ENCODE measurements at regions not wholly inside any gene's neighbourhood (a gene's known extent, or its start where the extent isn't known, plus 50 kb on each side); places are given as distances from the start of the nearest gene placed in this dataset.

- Histone ChIP-seq H3K36me3 (ENCODE audit: control insufficient read depth, insufficient read depth, low read length) (no peaks in the 10 kb centered on the region), H3K9me3 (ENCODE audit: control insufficient read depth, insufficient read depth, low read length) (no peaks in the 10 kb centered on the region; the same call in 1 of the 2 replicates), H3K9ac (ENCODE audit: low read depth, low read length) (no peak overlapping the region), H3K27ac (ENCODE audit: low read depth, low read length) (no peak overlapping the region), H3K4me3 (ENCODE audit: low read depth, low read length) (no peak overlapping the region), H3K4me1 (ENCODE audit: control insufficient read depth, insufficient read depth, low read length) (no peaks in the 10 kb centered on the region), H3K27me3 (ENCODE audit: control insufficient read depth, insufficient read depth, low read length) (no peaks in the 10 kb centered on the region)
These were observed 282.7 kb downstream of the NPHP4 start for GRCh38 chr1:5709461-5709975.

GRCh38 chr1:5708346-5709245 is 283.6 kb downstream of the NPHP4 start:
- Histone ChIP-seq H3K4me3 (ENCODE audit: low read depth, low read length) (no peak overlapping the region), H3K27me3 (ENCODE audit: control insufficient read depth, insufficient read depth, low read length) (no peaks in the 10 kb centered on the region), H3K27ac (ENCODE audit: low read depth, low read length) (no peak overlapping the region), H3K36me3 (ENCODE audit: control insufficient read depth, insufficient read depth, low read length) (no peaks in the 10 kb centered on the region), H3K4me1 (ENCODE audit: control insufficient read depth, insufficient read depth, low read length) (no peaks in the 10 kb centered on the region), H3K9me3 (ENCODE audit: control insufficient read depth, insufficient read depth, low read length) (no peaks in the 10 kb centered on the region), H3K9ac (ENCODE audit: low read depth, low read length) (no peak overlapping the region)

DNA sequence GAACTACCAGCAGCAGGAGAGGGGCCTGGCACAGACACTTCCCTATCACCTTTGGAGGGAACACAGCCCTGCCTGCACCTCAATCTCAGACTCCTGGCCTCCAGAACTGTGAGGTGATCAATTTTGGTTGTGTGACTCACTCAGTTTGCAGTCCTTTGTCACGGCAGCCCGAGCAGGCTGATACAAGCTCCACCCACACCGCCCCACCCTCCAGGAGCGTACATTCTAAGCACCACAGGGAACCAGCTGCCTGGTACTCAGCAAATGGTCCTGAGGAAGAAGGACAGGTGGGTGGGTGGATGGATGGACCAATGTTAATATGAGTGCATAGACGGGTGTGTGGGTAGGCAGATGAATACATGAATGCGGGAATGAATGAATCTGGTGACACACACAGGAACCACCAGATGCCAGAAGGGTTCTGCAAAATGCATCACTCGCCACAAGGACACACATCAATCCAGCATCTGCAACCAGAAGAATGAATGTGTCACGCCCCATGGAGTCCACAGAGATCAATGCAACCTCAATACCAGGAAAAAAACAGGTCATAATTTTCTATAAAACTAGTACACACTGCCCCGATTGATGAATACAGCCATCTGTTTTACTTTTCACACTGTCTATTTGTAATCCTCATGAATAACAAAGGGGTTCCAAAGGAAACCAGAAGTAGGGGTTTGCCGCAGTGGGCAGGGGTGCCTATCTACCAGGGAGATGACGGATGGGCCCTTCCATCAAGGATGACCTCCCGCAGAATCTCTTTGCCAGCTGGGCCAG is 284.5 kb downstream of the NPHP4 start:
- Histone ChIP-seq H3K36me3 (ENCODE audit: control insufficient read depth, insufficient read depth, low read length) (no peaks in the 10 kb centered on the region), H3K27ac (ENCODE audit: low read depth, low read length) (no peak overlapping the region), H3K9me3 (ENCODE audit: control insufficient read depth, insufficient read depth, low read length) (no peaks in the 10 kb centered on the region), H3K9ac (ENCODE audit: low read depth, low read length) (no peak overlapping the region), H3K4me3 (ENCODE audit: low read depth, low read length) (no peak overlapping the region), H3K27me3 (ENCODE audit: control insufficient read depth, insufficient read depth, low read length) (no peaks in the 10 kb centered on the region), H3K4me1 (ENCODE audit: control insufficient read depth, insufficient read depth, low read length) (no peaks in the 10 kb centered on the region)

- no peak overlapping the region for H3K9ac ChIP-seq (ENCODE audit: low read depth, low read length)
- no peaks in the 10 kb centered on the region for H3K27me3 ChIP-seq (ENCODE audit: control insufficient read depth, insufficient read depth, low read length)
- no peak overlapping the region for H3K4me3 ChIP-seq (ENCODE audit: low read depth, low read length)
- no peaks in the 10 kb centered on the region for H3K36me3 ChIP-seq (ENCODE audit: control insufficient read depth, insufficient read depth, low read length)
- H3K27ac ChIP-seq (ENCODE audit: low read depth, low read length), result no peak overlapping the region
- no peaks in the 10 kb centered on the region for H3K4me1 ChIP-seq (ENCODE audit: control insufficient read depth, insufficient read depth, low read length)
- H3K9me3 ChIP-seq (ENCODE audit: control insufficient read depth, insufficient read depth, low read length), result no peaks in the 10 kb centered on the region
These were observed 286.0 kb downstream of the NPHP4 start for GRCh38 chr1:5706239-5706638.

DNA sequence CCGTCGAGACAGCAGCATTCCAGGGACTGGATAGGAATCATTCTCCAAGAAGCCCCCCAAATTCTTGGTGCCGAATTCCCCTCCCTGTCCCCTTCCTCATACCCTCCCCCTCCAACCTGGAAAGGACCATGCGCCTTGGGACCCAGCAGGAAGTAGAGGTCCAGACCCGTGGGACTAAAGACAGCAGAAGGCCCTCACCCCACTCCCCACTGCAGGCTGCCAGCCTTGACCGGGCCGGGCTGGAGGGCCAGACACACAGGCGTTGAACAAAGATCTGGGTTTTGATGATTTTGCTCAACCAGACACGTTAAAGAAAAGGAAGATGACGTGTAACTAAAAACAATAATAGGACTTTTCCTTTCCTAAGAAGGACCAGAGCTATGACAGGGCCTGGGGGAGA is 286.5 kb downstream of the NPHP4 start:
- Histone ChIP-seq H3K27me3 (ENCODE audit: control insufficient read depth, insufficient read depth, low read length) (no peaks in the 10 kb centered on the region), H3K36me3 (ENCODE audit: control insufficient read depth, insufficient read depth, low read length) (no peaks in the 10 kb centered on the region), H3K4me3 (ENCODE audit: low read depth, low read length) (no peak overlapping the region), H3K9me3 (ENCODE audit: control insufficient read depth, insufficient read depth, low read length) (no peaks in the 10 kb centered on the region), H3K27ac (ENCODE audit: low read depth, low read length) (no peak overlapping the region), H3K4me1 (ENCODE audit: control insufficient read depth, insufficient read depth, low read length) (no peaks in the 10 kb centered on the region), H3K9ac (ENCODE audit: low read depth, low read length) (no peak overlapping the region)

GRCh38 chr1:5704561-5705514 is 287.4 kb downstream of the NPHP4 start:
- Histone ChIP-seq H3K27me3 (ENCODE audit: control insufficient read depth, insufficient read depth, low read length) (no peaks in the 10 kb centered on the region), H3K27ac (ENCODE audit: low read depth, low read length) (no peak overlapping the region)

DNA sequence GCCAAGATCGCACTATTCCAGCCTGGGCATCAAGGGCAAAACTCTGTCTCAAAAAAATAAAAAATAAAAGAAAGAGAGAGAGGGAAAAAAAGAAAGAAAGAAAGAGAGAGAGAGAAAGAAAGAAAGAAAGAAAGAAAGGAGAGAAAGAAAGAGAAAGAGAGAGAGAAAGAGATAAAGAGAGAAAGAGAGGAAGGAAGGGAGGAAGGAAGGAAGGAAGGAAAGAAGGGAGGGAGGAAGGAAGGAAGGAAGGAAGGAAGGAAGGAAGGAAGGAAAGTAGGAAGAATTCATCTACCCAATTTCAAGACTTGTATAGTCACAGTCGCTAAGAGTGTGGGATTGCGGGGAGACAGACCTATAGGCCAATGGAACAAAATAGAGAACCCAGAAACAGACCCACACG is 290.6 kb downstream of the NPHP4 start:
- Histone ChIP-seq H3K9ac (ENCODE audit: low read depth, low read length) (no peak overlapping the region), H3K27ac (ENCODE audit: low read depth, low read length) (no peak overlapping the region), H3K4me3 (ENCODE audit: low read depth, low read length) (no peak overlapping the region), H3K27me3 (ENCODE audit: control insufficient read depth, insufficient read depth, low read length) (no peaks in the 10 kb centered on the region), H3K4me1 (ENCODE audit: control insufficient read depth, insufficient read depth, low read length) (no peaks in the 10 kb centered on the region), H3K36me3 (ENCODE audit: control insufficient read depth, insufficient read depth, low read length) (no peaks in the 10 kb centered on the region), H3K9me3 (ENCODE audit: control insufficient read depth, insufficient read depth, low read length) (no peaks in the 10 kb centered on the region; the same call in 1 of the 2 replicates)

More at GRCh38 chr1:5704561-5705514, 287.4 kb downstream of the NPHP4 start:
- Histone ChIP-seq H3K9ac (ENCODE audit: low read depth, low read length) (no peak overlapping the region), H3K4me1 (ENCODE audit: control insufficient read depth, insufficient read depth, low read length) (no peaks in the 10 kb centered on the region), H3K36me3 (ENCODE audit: control insufficient read depth, insufficient read depth, low read length) (no peaks in the 10 kb centered on the region), H3K4me3 (ENCODE audit: low read depth, low read length) (no peak overlapping the region), H3K9me3 (ENCODE audit: control insufficient read depth, insufficient read depth, low read length) (no peaks in the 10 kb centered on the region; the same call in 1 of the 2 replicates)

DNA sequence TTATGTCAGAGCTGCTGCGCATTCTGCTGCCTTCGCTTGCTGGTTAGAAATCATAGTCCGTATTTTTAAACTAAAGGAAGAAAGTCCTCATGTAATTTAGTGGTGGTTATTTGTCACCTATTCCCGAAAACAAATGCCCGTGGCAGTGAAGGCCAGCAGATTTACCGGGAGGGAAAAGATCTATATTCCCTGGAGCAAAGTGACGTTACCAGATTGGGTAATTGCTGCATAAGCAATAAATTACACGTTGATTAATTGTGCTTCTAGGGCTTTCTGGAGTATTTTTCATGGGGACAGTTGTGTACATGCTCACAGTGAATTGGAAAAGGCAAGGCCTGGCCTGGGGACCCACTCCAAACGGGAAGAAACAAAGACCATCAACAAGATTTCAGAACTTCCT is 298.7 kb downstream of the NPHP4 start:
- no peaks in the 10 kb centered on the region for H3K27me3 ChIP-seq (ENCODE audit: control insufficient read depth, insufficient read depth, low read length)
- no peak overlapping the region for H3K9ac ChIP-seq (ENCODE audit: low read depth, low read length)
- H3K27ac ChIP-seq (ENCODE audit: low read depth, low read length), result no peak overlapping the region
- no peaks in the 10 kb centered on the region for H3K9me3 ChIP-seq (ENCODE audit: control insufficient read depth, insufficient read depth, low read length)
- no peak overlapping the region for H3K4me3 ChIP-seq (ENCODE audit: low read depth, low read length)
- H3K36me3 ChIP-seq (ENCODE audit: control insufficient read depth, insufficient read depth, low read length), result no peaks in the 10 kb centered on the region
- no peaks in the 10 kb centered on the region; the same call in 1 of the 2 replicates for H3K4me1 ChIP-seq (ENCODE audit: control insufficient read depth, insufficient read depth, low read length)

- Histone ChIP-seq H3K9ac (ENCODE audit: low read depth, low read length) (no peak overlapping the region), H3K4me1 (ENCODE audit: control insufficient read depth, insufficient read depth, low read length) (no peaks in the 10 kb centered on the region; the same call in 1 of the 2 replicates), H3K36me3 (ENCODE audit: control insufficient read depth, insufficient read depth, low read length) (no peaks in the 10 kb centered on the region), H3K27me3 (ENCODE audit: control insufficient read depth, insufficient read depth, low read length) (no peaks in the 10 kb centered on the region), H3K4me3 (ENCODE audit: low read depth, low read length) (no peak overlapping the region), H3K9me3 (ENCODE audit: control insufficient read depth, insufficient read depth, low read length) (no peaks in the 10 kb centered on the region), H3K27ac (ENCODE audit: low read depth, low read length) (no peak overlapping the region)
These were observed 299.6 kb downstream of the NPHP4 start for GRCh38 chr1:5692664-5693063.

GRCh38 chr1:5691795-5692509 is 300.3 kb downstream of the NPHP4 start:
- Histone ChIP-seq H3K4me1 (ENCODE audit: control insufficient read depth, insufficient read depth, low read length) (no peaks in the 10 kb centered on the region; the same call in 1 of the 2 replicates), H3K9ac (ENCODE audit: low read depth, low read length) (no peak overlapping the region), H3K36me3 (ENCODE audit: control insufficient read depth, insufficient read depth, low read length) (no peaks in the 10 kb centered on the region), H3K27ac (ENCODE audit: low read depth, low read length) (no peak overlapping the region), H3K9me3 (ENCODE audit: control insufficient read depth, insufficient read depth, low read length) (no peaks in the 10 kb centered on the region), H3K4me3 (ENCODE audit: low read depth, low read length) (no peak overlapping the region), H3K27me3 (ENCODE audit: control insufficient read depth, insufficient read depth, low read length) (no peaks in the 10 kb centered on the region)

Measured in HUES48 (cell line).